ENCODE measurements at regions not wholly inside any gene's neighbourhood (a gene's known extent, or its start where the extent isn't known, plus 50 kb on each side); places are given as distances from the start of the nearest gene placed in this dataset.

DNA sequence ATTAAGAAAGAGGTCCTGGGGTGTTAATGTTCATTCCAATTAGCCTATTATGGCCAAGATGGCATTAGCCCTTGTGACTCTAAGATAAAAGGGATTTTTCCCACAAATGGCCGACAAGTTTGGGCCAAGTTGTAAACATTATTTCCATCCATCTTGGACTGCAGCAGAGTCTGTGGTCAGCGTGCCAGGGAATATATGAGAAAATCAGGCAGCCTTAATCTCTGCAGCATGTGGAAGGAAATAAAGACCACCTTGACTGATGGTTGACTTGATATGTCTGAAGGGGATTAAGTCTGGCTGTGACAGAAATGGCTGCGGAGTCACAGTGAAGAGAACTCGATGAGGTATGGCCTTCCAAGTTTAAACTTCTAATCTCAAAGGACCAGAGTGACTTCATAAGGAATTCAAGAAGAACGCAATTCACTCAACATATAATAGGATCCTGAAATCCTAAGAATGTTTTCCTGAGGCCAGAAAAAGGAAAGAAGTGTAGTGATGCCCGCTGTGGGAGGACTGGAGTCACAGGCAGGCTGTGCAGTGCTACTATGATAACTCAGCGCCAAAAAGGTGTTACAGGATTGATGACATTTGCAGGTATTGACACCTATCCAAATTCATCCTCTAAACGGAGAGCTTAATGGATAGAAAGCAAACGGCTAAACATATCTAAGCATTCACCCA lies 287.1 kb downstream of the SEC61B start (continued):
- TF ChIP-seq, protein P1, sequence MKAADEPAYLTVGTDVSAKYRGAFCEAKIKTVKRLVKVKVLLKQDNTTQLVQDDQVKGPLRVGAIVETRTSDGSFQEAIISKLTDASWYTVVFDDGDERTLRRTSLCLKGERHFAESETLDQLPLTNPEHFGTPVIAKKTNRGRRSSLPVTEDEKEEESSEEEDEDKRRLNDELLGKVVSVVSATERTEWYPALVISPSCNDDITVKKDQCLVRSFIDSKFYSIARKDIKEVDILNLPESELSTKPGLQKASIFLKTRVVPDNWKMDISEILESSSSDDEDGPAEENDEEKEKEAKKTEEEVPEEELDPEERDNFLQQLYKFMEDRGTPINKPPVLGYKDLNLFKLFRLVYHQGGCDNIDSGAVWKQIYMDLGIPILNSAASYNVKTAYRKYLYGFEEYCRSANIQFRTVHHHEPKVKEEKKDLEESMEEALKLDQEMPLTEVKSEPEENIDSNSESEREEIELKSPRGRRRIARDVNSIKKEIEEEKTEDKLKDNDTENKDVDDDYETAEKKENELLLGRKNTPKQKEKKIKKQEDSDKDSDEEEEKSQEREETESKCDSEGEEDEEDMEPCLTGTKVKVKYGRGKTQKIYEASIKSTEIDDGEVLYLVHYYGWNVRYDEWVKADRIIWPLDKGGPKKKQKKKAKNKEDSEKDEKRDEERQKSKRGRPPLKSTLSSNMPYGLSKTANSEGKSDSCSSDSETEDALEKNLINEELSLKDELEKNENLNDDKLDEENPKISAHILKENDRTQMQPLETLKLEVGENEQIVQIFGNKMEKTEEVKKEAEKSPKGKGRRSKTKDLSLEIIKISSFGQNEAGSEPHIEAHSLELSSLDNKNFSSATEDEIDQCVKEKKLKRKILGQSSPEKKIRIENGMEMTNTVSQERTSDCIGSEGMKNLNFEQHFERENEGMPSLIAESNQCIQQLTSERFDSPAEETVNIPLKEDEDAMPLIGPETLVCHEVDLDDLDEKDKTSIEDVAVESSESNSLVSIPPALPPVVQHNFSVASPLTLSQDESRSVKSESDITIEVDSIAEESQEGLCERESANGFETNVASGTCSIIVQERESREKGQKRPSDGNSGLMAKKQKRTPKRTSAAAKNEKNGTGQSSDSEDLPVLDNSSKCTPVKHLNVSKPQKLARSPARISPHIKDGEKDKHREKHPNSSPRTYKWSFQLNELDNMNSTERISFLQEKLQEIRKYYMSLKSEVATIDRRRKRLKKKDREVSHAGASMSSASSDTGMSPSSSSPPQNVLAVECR (CRISPR knock-in tag; IDR thresholded peaks at IDR 0.05; ENCODE audit: borderline replicate concordance): no peak
- TF ChIP-seq POLR2AphosphoS5 (IDR thresholded peaks at IDR 0.05; ENCODE audit: low read depth, low read length): no peak
- TF ChIP-seq, protein P2, sequence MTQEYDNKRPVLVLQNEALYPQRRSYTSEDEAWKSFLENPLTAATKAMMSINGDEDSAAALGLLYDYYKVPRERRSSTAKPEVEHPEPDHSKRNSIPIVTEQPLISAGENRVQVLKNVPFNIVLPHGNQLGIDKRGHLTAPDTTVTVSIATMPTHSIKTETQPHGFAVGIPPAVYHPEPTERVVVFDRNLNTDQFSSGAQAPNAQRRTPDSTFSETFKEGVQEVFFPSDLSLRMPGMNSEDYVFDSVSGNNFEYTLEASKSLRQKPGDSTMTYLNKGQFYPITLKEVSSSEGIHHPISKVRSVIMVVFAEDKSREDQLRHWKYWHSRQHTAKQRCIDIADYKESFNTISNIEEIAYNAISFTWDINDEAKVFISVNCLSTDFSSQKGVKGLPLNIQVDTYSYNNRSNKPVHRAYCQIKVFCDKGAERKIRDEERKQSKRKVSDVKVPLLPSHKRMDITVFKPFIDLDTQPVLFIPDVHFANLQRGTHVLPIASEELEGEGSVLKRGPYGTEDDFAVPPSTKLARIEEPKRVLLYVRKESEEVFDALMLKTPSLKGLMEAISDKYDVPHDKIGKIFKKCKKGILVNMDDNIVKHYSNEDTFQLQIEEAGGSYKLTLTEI (CRISPR knock-in tag; conservative IDR thresholded peaks at IDR 0.05): no peak
- no peak for TF ChIP-seq KLF16 (CRISPR knock-in tag; IDR thresholded peaks at IDR 0.05)
- no peak for TF ChIP-seq PAF1 (CRISPR knock-in tag; IDR thresholded peaks at IDR 0.05)
- no peak for TF ChIP-seq ELF1 (CRISPR knock-in tag; IDR thresholded peaks at IDR 0.05)
- TF ChIP-seq, protein P3, sequence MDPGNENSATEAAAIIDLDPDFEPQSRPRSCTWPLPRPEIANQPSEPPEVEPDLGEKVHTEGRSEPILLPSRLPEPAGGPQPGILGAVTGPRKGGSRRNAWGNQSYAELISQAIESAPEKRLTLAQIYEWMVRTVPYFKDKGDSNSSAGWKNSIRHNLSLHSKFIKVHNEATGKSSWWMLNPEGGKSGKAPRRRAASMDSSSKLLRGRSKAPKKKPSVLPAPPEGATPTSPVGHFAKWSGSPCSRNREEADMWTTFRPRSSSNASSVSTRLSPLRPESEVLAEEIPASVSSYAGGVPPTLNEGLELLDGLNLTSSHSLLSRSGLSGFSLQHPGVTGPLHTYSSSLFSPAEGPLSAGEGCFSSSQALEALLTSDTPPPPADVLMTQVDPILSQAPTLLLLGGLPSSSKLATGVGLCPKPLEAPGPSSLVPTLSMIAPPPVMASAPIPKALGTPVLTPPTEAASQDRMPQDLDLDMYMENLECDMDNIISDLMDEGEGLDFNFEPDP (CRISPR knock-in tag; conservative IDR thresholded peaks at IDR 0.05): no peak
- no peak for TF ChIP-seq ATF7 (IDR thresholded peaks at IDR 0.05)
- no peak for TF ChIP-seq ATF7 (CRISPR knock-in tag; IDR thresholded peaks at IDR 0.05)
- TF ChIP-seq, protein P4, sequence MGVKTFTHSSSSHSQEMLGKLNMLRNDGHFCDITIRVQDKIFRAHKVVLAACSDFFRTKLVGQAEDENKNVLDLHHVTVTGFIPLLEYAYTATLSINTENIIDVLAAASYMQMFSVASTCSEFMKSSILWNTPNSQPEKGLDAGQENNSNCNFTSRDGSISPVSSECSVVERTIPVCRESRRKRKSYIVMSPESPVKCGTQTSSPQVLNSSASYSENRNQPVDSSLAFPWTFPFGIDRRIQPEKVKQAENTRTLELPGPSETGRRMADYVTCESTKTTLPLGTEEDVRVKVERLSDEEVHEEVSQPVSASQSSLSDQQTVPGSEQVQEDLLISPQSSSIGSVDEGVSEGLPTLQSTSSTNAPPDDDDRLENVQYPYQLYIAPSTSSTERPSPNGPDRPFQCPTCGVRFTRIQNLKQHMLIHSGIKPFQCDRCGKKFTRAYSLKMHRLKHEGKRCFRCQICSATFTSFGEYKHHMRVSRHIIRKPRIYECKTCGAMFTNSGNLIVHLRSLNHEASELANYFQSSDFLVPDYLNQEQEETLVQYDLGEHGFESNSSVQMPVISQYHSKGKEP (CRISPR knock-in tag; IDR thresholded peaks at IDR 0.05): no peak
- TF ChIP-seq ZNF296 (CRISPR knock-in tag; conservative IDR thresholded peaks at IDR 0.05): no peak
- TF ChIP-seq MBD4 (IDR thresholded peaks at IDR 0.05; ENCODE audit: borderline replicate concordance, low read length): no peak
- TF ChIP-seq ZNF552 (CRISPR knock-in tag; IDR thresholded peaks at IDR 0.05; ENCODE audit: borderline replicate concordance): no peak
- TF ChIP-seq MYNN (CRISPR knock-in tag; IDR thresholded peaks at IDR 0.05; ENCODE audit: low read depth): no peak
